ENCODE measurements at regions not wholly inside any gene's neighbourhood (a gene's known extent, or its start where the extent isn't known, plus 50 kb on each side); places are given as distances from the start of the nearest gene placed in this dataset.

- H4K20me1 ChIP-seq: no peaks in the 10 kb centered on the region
- no peaks in the 10 kb centered on the region for H3K36me3 ChIP-seq
- H3K4me1 ChIP-seq: no peaks in the 10 kb centered on the region
- TF ChIP-seq Cebpa-rat (IDR thresholded peaks at IDR 0.05): no peak
- H3K27ac ChIP-seq: no peak overlapping the region
- H3K4me3 ChIP-seq: no peak overlapping the region
- H3K27me3 ChIP-seq: no peaks in the 10 kb centered on the region
- no peak overlapping the region for H3K9ac ChIP-seq
- H3K9me3 ChIP-seq: no peaks in the 10 kb centered on the region
- no peak overlapping the region for H3K4me2 ChIP-seq
Measured at GRCh38 chr2:181275643-181276070, 181.5 kb upstream of the ITGA4 start.

- H4K20me1 ChIP-seq: no peaks in the 10 kb centered on the region
- TF ChIP-seq Cebpa-rat (IDR thresholded peaks at IDR 0.05): no peak
- no peak overlapping the region for H3K4me2 ChIP-seq
- H3K27ac ChIP-seq: no peak overlapping the region
- H3K9me3 ChIP-seq: no peaks in the 10 kb centered on the region
- H3K27me3 ChIP-seq: no peaks in the 10 kb centered on the region
- H3K36me3 ChIP-seq: no peaks in the 10 kb centered on the region
- no peak overlapping the region for H3K4me3 ChIP-seq
- H3K4me1 ChIP-seq: peaks cover 5% of the 10 kb centered on the region; the same call in 1 of the 2 replicates
- no peak overlapping the region for H3K9ac ChIP-seq
Measured at GRCh38 chr2:181281206-181281832, 175.9 kb upstream of the ITGA4 start.

- Histone ChIP-seq H3K4me2 (no peak overlapping the region), H3K9ac (no peak overlapping the region), H3K36me3 (no peaks in the 10 kb centered on the region), H3K4me1 (peaks cover 5% of the 10 kb centered on the region; the same call in 1 of the 2 replicates), H3K27ac (no peak overlapping the region), H3K4me3 (no peak overlapping the region), H3K9me3 (no peaks in the 10 kb centered on the region), H4K20me1 (no peaks in the 10 kb centered on the region), H3K27me3 (no peaks in the 10 kb centered on the region)
- TF ChIP-seq Cebpa-rat (IDR thresholded peaks at IDR 0.05): no peak
Measured at GRCh38 chr2:181285116-181285515, 172.1 kb upstream of the ITGA4 start.

- no peaks in the 10 kb centered on the region for H4K20me1 ChIP-seq
- no peak overlapping the region for H3K4me3 ChIP-seq
- H3K27ac ChIP-seq: no peak overlapping the region
- H3K9ac ChIP-seq: no peak overlapping the region
- no peak overlapping the region for H3K4me2 ChIP-seq
- no peaks in the 10 kb centered on the region for H3K27me3 ChIP-seq
- no peak for TF ChIP-seq Cebpa-rat (IDR thresholded peaks at IDR 0.05)
- H3K4me1 ChIP-seq: no peaks in the 10 kb centered on the region
- H3K9me3 ChIP-seq: peaks cover 12% of the 10 kb centered on the region
- H3K36me3 ChIP-seq: peaks cover 11% of the 10 kb centered on the region; the same call in 1 of the 2 replicates
Measured at GRCh38 chr2:181289698-181290097, 167.5 kb upstream of the ITGA4 start.

GRCh38 chr2:181290182-181290581, 167.0 kb upstream of the ITGA4 start:
- no peaks in the 10 kb centered on the region for H4K20me1 ChIP-seq
- no peak overlapping the region for H3K4me3 ChIP-seq
- H3K36me3 ChIP-seq: peaks cover 16% of the 10 kb centered on the region; the same call in 1 of the 2 replicates
- no peak for TF ChIP-seq Cebpa-rat (IDR thresholded peaks at IDR 0.05)
- H3K4me2 ChIP-seq: no peak overlapping the region
- H3K9ac ChIP-seq: no peak overlapping the region
- peaks cover 17% of the 10 kb centered on the region for H3K9me3 ChIP-seq
- no peaks in the 10 kb centered on the region for H3K27me3 ChIP-seq
- H3K4me1 ChIP-seq: no peaks in the 10 kb centered on the region
- no peak overlapping the region for H3K27ac ChIP-seq

DNA sequence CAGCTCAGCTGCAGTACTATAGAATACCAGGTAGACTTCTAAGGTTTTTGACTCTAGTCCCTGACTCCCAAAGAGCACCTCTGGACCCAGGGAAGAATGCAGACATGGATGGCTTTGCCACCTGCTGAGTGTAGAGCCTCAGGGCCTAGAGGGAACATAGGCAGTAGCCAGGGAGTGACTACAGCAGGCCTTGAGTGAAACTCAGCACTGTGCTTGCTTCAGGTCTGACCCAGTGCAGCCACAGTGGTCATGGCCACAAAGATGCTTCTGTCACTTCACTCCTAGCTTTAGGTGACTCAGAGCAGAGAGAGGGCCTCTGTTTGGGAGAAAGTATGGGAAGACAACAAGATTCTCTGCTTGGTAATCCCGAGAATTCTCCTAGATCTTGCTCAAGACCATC, 162.2 kb upstream of the ITGA4 start:
- Histone ChIP-seq H4K20me1 (no peaks in the 10 kb centered on the region), H3K9me3 (peaks cover 33% of the 10 kb centered on the region), H3K9ac (no peak overlapping the region), H3K4me1 (peaks cover 7% of the 10 kb centered on the region), H3K27ac (no peak overlapping the region), H3K27me3 (no peaks in the 10 kb centered on the region), H3K36me3 (peaks cover 16% of the 10 kb centered on the region; the same call in 1 of the 2 replicates), H3K4me3 (no peak overlapping the region), H3K4me2 (no peak overlapping the region)
- no peak for TF ChIP-seq Cebpa-rat (IDR thresholded peaks at IDR 0.05)

GRCh38 chr2:181300600-181301291, 156.4 kb upstream of the ITGA4 start:
- H3K4me3 ChIP-seq: no peak overlapping the region; the same call in 1 of the 2 replicates
- no peaks in the 10 kb centered on the region for H3K36me3 ChIP-seq
- H4K20me1 ChIP-seq: no peaks in the 10 kb centered on the region
- 0 out of 2 replicates have a peak overlapping the region, but pooled peaks have one; percentile 8 for H3K27ac ChIP-seq
- H3K4me1 ChIP-seq: peaks cover 63% of the 10 kb centered on the region
- no peak overlapping the region for H3K9ac ChIP-seq
- H3K9me3 ChIP-seq: peaks cover 10% of the 10 kb centered on the region
- H3K27me3 ChIP-seq: no peaks in the 10 kb centered on the region
- peak; percentile 85; the same call in 1 of the 2 replicates for TF ChIP-seq Cebpa-rat (IDR thresholded peaks at IDR 0.05)
- peak overlapping the region; percentile 68 for H3K4me2 ChIP-seq

DNA sequence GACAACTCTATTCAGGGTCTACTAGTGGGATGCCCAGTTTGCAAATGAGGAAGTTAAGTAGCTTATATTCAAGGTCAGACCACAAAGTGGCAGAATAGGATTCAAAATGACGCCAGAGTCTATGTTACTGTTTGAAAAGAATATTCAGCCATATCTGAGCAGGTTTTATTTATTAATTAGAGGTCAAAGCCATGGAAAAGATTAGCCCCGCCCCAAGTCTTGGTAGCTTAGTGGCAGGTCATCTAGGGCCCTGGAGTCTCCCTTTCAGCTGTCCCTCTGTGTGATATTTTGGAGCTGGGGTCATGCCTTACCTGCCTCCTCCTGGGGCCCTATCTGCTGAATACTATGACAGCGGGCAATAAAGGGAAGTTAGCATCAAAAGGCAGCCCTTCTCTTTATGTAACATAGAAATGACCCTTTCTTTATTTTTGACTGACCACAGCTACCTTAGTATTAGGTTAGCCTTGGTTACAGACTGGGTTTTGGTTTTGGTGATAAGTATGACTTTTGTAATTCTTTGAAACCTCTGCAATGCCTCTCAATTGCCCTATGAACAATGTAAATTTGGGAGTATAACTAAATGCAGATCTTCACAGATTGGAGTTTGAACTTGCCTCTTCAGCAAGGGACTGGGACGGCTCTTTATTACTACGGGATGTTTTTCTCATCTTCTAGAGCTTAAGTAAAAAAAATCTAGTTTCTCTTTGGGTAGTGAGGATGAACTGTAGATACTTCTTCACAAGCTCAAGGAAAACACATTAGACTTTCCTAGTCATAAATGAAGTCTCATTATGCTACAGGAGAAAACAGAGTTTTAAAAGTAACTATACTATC, 153.0 kb upstream of the ITGA4 start:
- no peak for TF ChIP-seq Cebpa-rat (IDR thresholded peaks at IDR 0.05)
- Histone ChIP-seq H3K36me3 (no peaks in the 10 kb centered on the region), H3K27ac (peak overlapping the region; percentile 92), H3K9me3 (no peaks in the 10 kb centered on the region), H4K20me1 (no peaks in the 10 kb centered on the region), H3K27me3 (no peaks in the 10 kb centered on the region), H3K9ac (peak overlapping the region; percentile 78), H3K4me1 (peaks cover 93% of the 10 kb centered on the region), H3K4me3 (peak overlapping the region; percentile 29; the same call in 1 of the 2 replicates), H3K4me2 (peak overlapping the region; percentile 85)

- Histone ChIP-seq H3K4me3 (peak overlapping the region; percentile 51), H3K9ac (peak overlapping the region; percentile 78), H3K9me3 (no peaks in the 10 kb centered on the region), H3K27ac (peak overlapping the region; percentile 92), H3K36me3 (no peaks in the 10 kb centered on the region), H3K27me3 (no peaks in the 10 kb centered on the region), H4K20me1 (no peaks in the 10 kb centered on the region), H3K4me1 (peaks cover 90% of the 10 kb centered on the region), H3K4me2 (peak overlapping the region; percentile 85)
- peak; percentile 29; the same call in 1 of the 2 replicates for TF ChIP-seq Cebpa-rat (IDR thresholded peaks at IDR 0.05)
Measured at GRCh38 chr2:181305301-181306123, 151.7 kb upstream of the ITGA4 start.

Measured in BLaER1 (cell line).